Heart right ventricle (tissue), 16 donors: ENCODE measurements at regions not wholly inside any gene's neighbourhood (a gene's known extent, or its start where the extent isn't known, plus 50 kb on each side); places are given as distances from the start of the nearest gene placed in this dataset.

Experiments
- ATAC-seq, 8 donors: fragments of 200-7000 bp; cut with Tn5 transposase; one replicate each; pipeline ENCODE4 v1.9.1; 2020; ENCODE audit warnings: mild to moderate bottlenecking in 8 of 8, moderate library complexity in 8 of 8, moderate number of reproducible peaks in 1 of 8
- DNase-seq, 2 donors: peaks; one replicate each; pipeline ENCODE4 v3.0.0-alpha.2; 2020
- H3K27ac ChIP-seq, 10 donors: fragments of 200-600 bp; sonication (generic) in 2 of 10; one replicate each; pipeline versions ENCODE4 v1.5.0 to v1.8.0; 2020 to 2022; ENCODE audit warnings: mild to moderate bottlenecking in 3 of 10
- H3K27me3 ChIP-seq, 7 donors: fragments of 200-600 bp; one replicate each; pipeline ENCODE4 v1.8.0; 2021 to 2022; ENCODE audit warnings: mild to moderate bottlenecking in 2 of 7
- H3K36me3 ChIP-seq, 9 donors: fragments of 200-600 bp; sonication (generic) in 1 of 9; one replicate each; pipeline versions ENCODE4 v1.5.0 to v1.8.0; 2020 to 2022; ENCODE audit warnings: mild to moderate bottlenecking in 2 of 9
- H3K4me1 ChIP-seq, 9 donors: fragments of 200-600 bp; sonication (generic) in 1 of 9; one replicate each; pipeline versions ENCODE4 v1.5.0 to v1.8.0; 2020 to 2022; ENCODE audit warnings: mild to moderate bottlenecking in 4 of 9
- H3K4me3 ChIP-seq, 10 donors: fragments of 200-600 bp; sonication (generic) in 2 of 10; one replicate each; pipeline versions ENCODE4 v1.5.0 to v1.8.0; 2020 to 2022; ENCODE audit warnings: mild to moderate bottlenecking in 7 of 10, moderate library complexity in 2 of 10
- H3K9me3 ChIP-seq, 11 donors: fragments of 200-600 bp in 10 of 11; sonication (generic) in 2 of 11; one replicate each; pipeline versions ENCODE4 v1.5.0 to v1.8.0; 2013 to 2022; ENCODE audit warnings: mild to moderate bottlenecking in 2 of 11, control low read depth in 1 of 11, moderate library complexity in 1 of 11
- CTCF ChIP-seq, 9 donors: fragments of 200-600 bp; sonication (generic) in 2 of 9; IDR thresholded peaks; one replicate each; pipeline versions ENCODE4 v1.5.0 to v1.8.0; 2021 to 2022; ENCODE audit warnings: antibody characterized with exemption in 9 of 9, mild to moderate bottlenecking in 5 of 9, moderate library complexity in 1 of 9
- WGBS, 2 donors: extraction: QIAGEN DNeasy Blood & Tissue Kit; methylation state at CpG; one replicate each; pipeline ENCODE4 v1.1.7; 2013; ENCODE audit warnings: inconsistent platforms in 1 of 2; 5-methylcytosine and 5-hydroxymethylcytosine counted together
- intact Hi-C, 10 donors: fragments of 100-400 bp; cut with DNase I; formaldehyde crosslinking; loops; one replicate each; pipeline versions ENCODE4 v1.11.1 to v1.14.2; 2022
- donor health status: Arrhythmogenic right ventricular cardiomyopathy.
- donor health status: ischemic (EF 13 %, LVEDD 7.1; RV severe dilation, severe dysfunction).
- donor health status: healthy with polysubstance abuse.
- donor health status: DM: no; HTN: yes; CAD: no.
- donor health status: DM: no; HTN: no; CAD: no.
- donor health status: ischemic (EF 25% LVEDD 6.9; RV normal size, moderate dysfunction).
- donor health status: ischemic (EF 25% LVEDD 5.7; RV mildly dilated, moderate dysfunction).
- donor health status: healthy.
- donor health status: DM: yes; HTN: yes; CAD: no.
- donor health status: Ischemic cardiomyopathy.
- donor health status: ischemic (EF 35%, LVEDD 5.7; RV mildly dilated, moderate dysfunction).
- donor health status: nonischemic (EF 11% LVEDD 7.7; RV severe dilation, severe dysfunction).
- donor health status: DM: yes; HTN: yes; CAD: no.
- donor health status: PGD.
- donor health status: ischemic (EF 29% LVEDD 5.4; RV normal size, mild dysfunction).
- donor health status: nonischemic (EF 23%, LVEDD 6.1; RV moderate dilation, normal function).

- TF ChIP-seq CTCF (IDR thresholded peaks at IDR 0.05): no peak
- Histone ChIP-seq H3K27me3 (no peaks in the 10 kb centered on the region), H3K4me3 (no peak overlapping the region), H3K27ac (no peak overlapping the region), H3K36me3 (no peaks in the 10 kb centered on the region), H3K9me3 (peaks cover 0 to 13% (median 0%) of the 10 kb centered on the region in 11 donors), H3K4me1 (no peaks in the 10 kb centered on the region)
- DNase-seq (no peak), ATAC-seq (no peak)
- WGBS, 2 donors: 85 to 91% methylated on average over 1 of the region's 1 CpG
- intact Hi-C loops: no loop called here
Observed at GRCh38 chr2:146659976-146660375, 1184.9 kb upstream of the ACVR2A start.

GRCh38 chr2:146652311-146652710, 1192.5 kb upstream of the ACVR2A start:
- H3K4me1 ChIP-seq: no peaks in the 10 kb centered on the region
- H3K36me3 ChIP-seq: no peaks in the 10 kb centered on the region
- H3K27ac ChIP-seq: no peak overlapping the region
- ATAC-seq (no peak), DNase-seq (no peak)
- H3K9me3 ChIP-seq: peaks cover 0 to 22% (median 2%) of the 10 kb centered on the region in 11 donors
- TF ChIP-seq CTCF (IDR thresholded peaks at IDR 0.05): no peak
- intact Hi-C loops: no loop called here
- H3K4me3 ChIP-seq: no peak overlapping the region
- 51 to 74% methylated on average over 2 of the region's 2 CpGs for WGBS, 2 donors
- H3K27me3 ChIP-seq: no peaks in the 10 kb centered on the region

DNA sequence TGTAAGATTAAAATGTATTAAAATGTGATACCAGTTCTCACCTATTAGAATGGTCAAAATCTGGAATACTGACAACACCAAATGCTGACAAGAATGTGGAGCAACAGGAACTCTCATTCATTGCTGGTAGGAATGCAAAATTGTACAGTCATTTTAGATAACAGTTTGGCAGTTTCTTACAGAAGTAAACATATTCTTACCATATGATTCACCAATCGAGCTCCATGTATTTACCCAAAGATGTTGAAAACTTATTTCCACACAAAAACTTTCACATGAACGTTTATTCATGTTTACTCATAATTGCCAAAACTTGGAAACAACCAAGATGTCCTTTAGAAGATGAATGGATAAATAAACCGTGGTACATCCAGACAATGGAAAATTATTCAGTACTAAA, 1193.5 kb upstream of the ACVR2A start:
- H3K4me3 ChIP-seq: no peak overlapping the region
- ATAC-seq (no peak), DNase-seq (no peak)
- 70 to 80% methylated on average over 3 of the region's 3 CpGs for WGBS, 2 donors
- no peaks in the 10 kb centered on the region for H3K27me3 ChIP-seq
- H3K36me3 ChIP-seq: no peaks in the 10 kb centered on the region
- no peak for TF ChIP-seq CTCF (IDR thresholded peaks at IDR 0.05)
- no peak overlapping the region for H3K27ac ChIP-seq
- H3K4me1 ChIP-seq: no peaks in the 10 kb centered on the region
- H3K9me3 ChIP-seq: peaks cover 0 to 18% (median 2%) of the 10 kb centered on the region in 11 donors
- intact Hi-C loops: no loop called here

DNA sequence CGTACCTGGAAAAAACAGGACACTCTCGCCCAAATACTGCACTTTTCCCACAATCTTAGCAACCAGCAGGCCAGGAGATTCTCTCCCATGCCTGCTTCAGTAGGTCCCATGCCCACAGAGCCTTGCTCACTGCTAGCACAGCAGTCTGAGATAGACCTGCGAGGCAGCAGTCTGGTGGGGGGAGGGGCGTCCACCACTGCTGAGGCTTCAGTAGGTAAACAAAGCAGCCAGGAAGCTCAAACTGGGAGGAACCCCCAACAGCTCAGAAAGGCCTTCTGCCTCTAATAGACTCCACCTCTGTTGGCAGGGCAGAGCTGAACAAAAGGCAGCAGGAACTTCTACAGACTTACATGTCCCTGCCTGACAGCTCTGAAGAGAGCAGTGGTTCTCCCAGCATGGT, 1202.8 kb upstream of the ACVR2A start:
- no peaks in the 10 kb centered on the region for H3K27me3 ChIP-seq
- peaks cover 0 to 12% (median 0%) of the 10 kb centered on the region in 11 donors for H3K9me3 ChIP-seq
- no peak overlapping the region for H3K4me3 ChIP-seq
- no peaks in the 10 kb centered on the region for H3K4me1 ChIP-seq
- DNase-seq (no peak), ATAC-seq (no peak)
- intact Hi-C loops: no loop called here
- no peak overlapping the region for H3K27ac ChIP-seq
- WGBS, 2 donors: 68 to 69% methylated on average over 4 of the region's 4 CpGs
- no peak for TF ChIP-seq CTCF (IDR thresholded peaks at IDR 0.05)
- no peaks in the 10 kb centered on the region for H3K36me3 ChIP-seq
